MM.1S (cell line): ENCODE measurements at regions not wholly inside any gene's neighbourhood (a gene's known extent, or its start where the extent isn't known, plus 50 kb on each side); places are given as distances from the start of the nearest gene placed in this dataset.

Experiments used
- CTCF ChIP-seq: fragments of 300-600 bp; sonication (generic); IDR thresholded peaks from 2 replicates; pipeline ENCODE4 v1.5.1; 2016; ENCODE audit warnings: antibody characterized with exemption, low read length, mixed read lengths
- EZH2phosphoT487 ChIP-seq: fragments of 300-600 bp; sonication (generic); IDR thresholded peaks from 2 replicates; pipeline ENCODE4 v1.6.1; 2018; ENCODE audit warnings: antibody characterized with exemption, low read length

- TF ChIP-seq CTCF, result no peak
- no peak for TF ChIP-seq EZH2phosphoT487
Observed at GRCh38 chrX:9273744-9274143, 191.1 kb upstream of the TBL1X start.
